ENCODE measurements at regions not wholly inside any gene's neighbourhood (a gene's known extent, or its start where the extent isn't known, plus 50 kb on each side); places are given as distances from the start of the nearest gene placed in this dataset.

DNA sequence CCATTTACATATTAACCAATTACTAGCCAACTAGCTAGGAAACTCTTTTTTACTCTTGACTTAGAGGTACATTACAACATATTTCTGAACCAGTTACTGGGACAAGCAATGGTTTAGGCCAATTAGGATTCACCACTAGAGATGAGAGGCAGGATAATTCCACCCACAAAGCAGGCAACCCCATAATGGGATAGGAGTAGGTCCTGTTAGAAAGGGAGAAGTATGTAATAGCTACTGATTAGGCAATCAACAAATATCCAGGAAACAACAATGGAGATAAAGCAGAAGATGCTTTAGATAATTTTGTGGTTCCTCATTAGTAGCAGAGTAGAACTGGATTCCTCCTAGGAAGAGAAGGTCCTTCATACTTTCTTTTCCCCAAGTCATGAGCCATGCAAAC, 173.8 kb upstream of the GLRA2 start:
- TF ChIP-seq, protein P1, sequence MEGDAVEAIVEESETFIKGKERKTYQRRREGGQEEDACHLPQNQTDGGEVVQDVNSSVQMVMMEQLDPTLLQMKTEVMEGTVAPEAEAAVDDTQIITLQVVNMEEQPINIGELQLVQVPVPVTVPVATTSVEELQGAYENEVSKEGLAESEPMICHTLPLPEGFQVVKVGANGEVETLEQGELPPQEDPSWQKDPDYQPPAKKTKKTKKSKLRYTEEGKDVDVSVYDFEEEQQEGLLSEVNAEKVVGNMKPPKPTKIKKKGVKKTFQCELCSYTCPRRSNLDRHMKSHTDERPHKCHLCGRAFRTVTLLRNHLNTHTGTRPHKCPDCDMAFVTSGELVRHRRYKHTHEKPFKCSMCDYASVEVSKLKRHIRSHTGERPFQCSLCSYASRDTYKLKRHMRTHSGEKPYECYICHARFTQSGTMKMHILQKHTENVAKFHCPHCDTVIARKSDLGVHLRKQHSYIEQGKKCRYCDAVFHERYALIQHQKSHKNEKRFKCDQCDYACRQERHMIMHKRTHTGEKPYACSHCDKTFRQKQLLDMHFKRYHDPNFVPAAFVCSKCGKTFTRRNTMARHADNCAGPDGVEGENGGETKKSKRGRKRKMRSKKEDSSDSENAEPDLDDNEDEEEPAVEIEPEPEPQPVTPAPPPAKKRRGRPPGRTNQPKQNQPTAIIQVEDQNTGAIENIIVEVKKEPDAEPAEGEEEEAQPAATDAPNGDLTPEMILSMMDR (tag by site-specific recombination; IDR thresholded peaks at IDR 0.05) = no peak
- no peak for TF ChIP-seq YY1 (tag by site-specific recombination; IDR thresholded peaks at IDR 0.05)
- no peak for TF ChIP-seq ZBTB17 (tag by site-specific recombination; IDR thresholded peaks at IDR 0.05)
- TF ChIP-seq ZNF266 (tag by site-specific recombination; IDR thresholded peaks at IDR 0.05; ENCODE audit: low read depth) = no peak
- no peak for TF ChIP-seq ZNF24 (tag by site-specific recombination; IDR thresholded peaks at IDR 0.05)
- TF ChIP-seq ZNF548 (tag by site-specific recombination; IDR thresholded peaks at IDR 0.05) = no peak
- no peak for TF ChIP-seq ZNF48 (tag by site-specific recombination; IDR thresholded peaks at IDR 0.05)
- TF ChIP-seq, protein P2, sequence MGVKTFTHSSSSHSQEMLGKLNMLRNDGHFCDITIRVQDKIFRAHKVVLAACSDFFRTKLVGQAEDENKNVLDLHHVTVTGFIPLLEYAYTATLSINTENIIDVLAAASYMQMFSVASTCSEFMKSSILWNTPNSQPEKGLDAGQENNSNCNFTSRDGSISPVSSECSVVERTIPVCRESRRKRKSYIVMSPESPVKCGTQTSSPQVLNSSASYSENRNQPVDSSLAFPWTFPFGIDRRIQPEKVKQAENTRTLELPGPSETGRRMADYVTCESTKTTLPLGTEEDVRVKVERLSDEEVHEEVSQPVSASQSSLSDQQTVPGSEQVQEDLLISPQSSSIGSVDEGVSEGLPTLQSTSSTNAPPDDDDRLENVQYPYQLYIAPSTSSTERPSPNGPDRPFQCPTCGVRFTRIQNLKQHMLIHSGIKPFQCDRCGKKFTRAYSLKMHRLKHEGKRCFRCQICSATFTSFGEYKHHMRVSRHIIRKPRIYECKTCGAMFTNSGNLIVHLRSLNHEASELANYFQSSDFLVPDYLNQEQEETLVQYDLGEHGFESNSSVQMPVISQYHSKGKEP (tag by site-specific recombination; IDR thresholded peaks at IDR 0.05) = no peak
- TF ChIP-seq GLI4 (tag by site-specific recombination; IDR thresholded peaks at IDR 0.05) = no peak
- TF ChIP-seq WT1 (tag by site-specific recombination; IDR thresholded peaks at IDR 0.05) = no peak
- no peak for TF ChIP-seq ZNF184 (tag by site-specific recombination; IDR thresholded peaks at IDR 0.05)
- TF ChIP-seq ZFP3 (tag by site-specific recombination; IDR thresholded peaks at IDR 0.05; ENCODE audit: low read depth) = no peak
- TF ChIP-seq, protein P3, sequence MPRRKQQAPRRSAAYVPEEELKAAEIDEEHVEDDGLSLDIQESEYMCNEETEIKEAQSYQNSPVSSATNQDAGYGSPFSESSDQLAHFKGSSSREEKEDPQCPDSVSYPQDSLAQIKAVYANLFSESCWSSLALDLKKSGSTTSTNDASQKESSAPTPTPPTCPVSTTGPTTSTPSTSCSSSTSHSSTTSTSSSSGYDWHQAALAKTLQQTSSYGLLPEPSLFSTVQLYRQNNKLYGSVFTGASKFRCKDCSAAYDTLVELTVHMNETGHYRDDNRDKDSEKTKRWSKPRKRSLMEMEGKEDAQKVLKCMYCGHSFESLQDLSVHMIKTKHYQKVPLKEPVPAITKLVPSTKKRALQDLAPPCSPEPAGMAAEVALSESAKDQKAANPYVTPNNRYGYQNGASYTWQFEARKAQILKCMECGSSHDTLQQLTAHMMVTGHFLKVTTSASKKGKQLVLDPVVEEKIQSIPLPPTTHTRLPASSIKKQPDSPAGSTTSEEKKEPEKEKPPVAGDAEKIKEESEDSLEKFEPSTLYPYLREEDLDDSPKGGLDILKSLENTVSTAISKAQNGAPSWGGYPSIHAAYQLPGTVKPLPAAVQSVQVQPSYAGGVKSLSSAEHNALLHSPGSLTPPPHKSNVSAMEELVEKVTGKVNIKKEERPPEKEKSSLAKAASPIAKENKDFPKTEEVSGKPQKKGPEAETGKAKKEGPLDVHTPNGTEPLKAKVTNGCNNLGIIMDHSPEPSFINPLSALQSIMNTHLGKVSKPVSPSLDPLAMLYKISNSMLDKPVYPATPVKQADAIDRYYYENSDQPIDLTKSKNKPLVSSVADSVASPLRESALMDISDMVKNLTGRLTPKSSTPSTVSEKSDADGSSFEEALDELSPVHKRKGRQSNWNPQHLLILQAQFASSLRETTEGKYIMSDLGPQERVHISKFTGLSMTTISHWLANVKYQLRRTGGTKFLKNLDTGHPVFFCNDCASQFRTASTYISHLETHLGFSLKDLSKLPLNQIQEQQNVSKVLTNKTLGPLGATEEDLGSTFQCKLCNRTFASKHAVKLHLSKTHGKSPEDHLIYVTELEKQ (tag by site-specific recombination; IDR thresholded peaks at IDR 0.05; ENCODE audit: borderline replicate concordance) = no peak
- no peak for TF ChIP-seq ZNF404 (tag by site-specific recombination; IDR thresholded peaks at IDR 0.05)

Data from HEK293 (cell line).